ENCODE measurements at regions not wholly inside any gene's neighbourhood (a gene's known extent, or its start where the extent isn't known, plus 50 kb on each side); places are given as distances from the start of the nearest gene placed in this dataset.
"Not testable (repeated sequence)": the region's sequence is repeated elsewhere in the genome, so short reads cannot be mapped to it uniquely, and the experiment has no call there.

DNA sequence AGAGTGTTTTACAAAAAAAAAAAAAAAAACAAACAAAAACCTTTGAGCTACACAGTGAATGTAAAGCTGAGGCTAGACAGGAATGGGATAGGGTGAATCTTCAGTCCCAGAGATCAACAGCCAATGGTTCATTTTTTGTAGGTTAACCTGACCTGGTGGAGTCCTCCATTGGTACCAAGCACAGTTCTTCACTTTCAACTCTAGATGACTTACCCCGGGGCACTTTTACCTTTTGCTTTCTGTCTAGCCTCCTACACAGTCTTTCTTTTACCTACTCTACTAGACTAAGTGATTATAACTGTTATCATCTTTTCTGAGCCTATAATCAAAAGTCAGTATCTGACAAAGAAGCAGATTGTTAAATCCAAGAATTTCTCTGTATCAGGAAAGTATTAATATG, 50.9 kb downstream of the ANXA2R start:
- TF ChIP-seq, protein P1, sequence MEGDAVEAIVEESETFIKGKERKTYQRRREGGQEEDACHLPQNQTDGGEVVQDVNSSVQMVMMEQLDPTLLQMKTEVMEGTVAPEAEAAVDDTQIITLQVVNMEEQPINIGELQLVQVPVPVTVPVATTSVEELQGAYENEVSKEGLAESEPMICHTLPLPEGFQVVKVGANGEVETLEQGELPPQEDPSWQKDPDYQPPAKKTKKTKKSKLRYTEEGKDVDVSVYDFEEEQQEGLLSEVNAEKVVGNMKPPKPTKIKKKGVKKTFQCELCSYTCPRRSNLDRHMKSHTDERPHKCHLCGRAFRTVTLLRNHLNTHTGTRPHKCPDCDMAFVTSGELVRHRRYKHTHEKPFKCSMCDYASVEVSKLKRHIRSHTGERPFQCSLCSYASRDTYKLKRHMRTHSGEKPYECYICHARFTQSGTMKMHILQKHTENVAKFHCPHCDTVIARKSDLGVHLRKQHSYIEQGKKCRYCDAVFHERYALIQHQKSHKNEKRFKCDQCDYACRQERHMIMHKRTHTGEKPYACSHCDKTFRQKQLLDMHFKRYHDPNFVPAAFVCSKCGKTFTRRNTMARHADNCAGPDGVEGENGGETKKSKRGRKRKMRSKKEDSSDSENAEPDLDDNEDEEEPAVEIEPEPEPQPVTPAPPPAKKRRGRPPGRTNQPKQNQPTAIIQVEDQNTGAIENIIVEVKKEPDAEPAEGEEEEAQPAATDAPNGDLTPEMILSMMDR (IDR thresholded peaks at IDR 0.05; ENCODE audit: low read length, missing control alignments): no peak
- H3K4me3 ChIP-seq (replicated peaks; ENCODE audit: low read depth, low read length): peak overlapping the region; percentile 34
- DNase-seq (ENCODE audit: low read depth): no peak

DNA sequence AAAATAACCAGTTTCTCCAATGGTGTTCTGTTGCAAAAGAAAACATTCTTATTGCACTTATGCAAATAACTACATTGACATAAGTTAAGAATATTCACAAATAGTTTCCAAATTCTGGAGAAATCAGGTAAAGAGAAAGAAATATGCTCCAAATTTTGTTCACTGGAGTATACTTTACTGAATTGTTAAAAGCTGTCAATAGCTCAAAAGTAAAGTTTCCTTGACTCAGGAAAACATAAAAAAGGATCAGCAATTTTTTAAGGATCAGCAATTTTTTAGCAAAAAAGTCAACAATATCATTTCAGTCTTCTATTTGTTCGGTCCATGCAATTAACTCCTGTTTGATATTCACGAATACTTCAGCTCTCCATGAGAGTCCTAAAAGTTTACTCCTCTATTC, 51.6 kb downstream of the ANXA2R start:
- peak overlapping the region; percentile 34 for H3K4me3 ChIP-seq (replicated peaks; ENCODE audit: low read depth, low read length)
- TF ChIP-seq, protein P1 (IDR thresholded peaks at IDR 0.05; ENCODE audit: low read length, missing control alignments): no peak
- DNase-seq (ENCODE audit: low read depth): no peak

DNA sequence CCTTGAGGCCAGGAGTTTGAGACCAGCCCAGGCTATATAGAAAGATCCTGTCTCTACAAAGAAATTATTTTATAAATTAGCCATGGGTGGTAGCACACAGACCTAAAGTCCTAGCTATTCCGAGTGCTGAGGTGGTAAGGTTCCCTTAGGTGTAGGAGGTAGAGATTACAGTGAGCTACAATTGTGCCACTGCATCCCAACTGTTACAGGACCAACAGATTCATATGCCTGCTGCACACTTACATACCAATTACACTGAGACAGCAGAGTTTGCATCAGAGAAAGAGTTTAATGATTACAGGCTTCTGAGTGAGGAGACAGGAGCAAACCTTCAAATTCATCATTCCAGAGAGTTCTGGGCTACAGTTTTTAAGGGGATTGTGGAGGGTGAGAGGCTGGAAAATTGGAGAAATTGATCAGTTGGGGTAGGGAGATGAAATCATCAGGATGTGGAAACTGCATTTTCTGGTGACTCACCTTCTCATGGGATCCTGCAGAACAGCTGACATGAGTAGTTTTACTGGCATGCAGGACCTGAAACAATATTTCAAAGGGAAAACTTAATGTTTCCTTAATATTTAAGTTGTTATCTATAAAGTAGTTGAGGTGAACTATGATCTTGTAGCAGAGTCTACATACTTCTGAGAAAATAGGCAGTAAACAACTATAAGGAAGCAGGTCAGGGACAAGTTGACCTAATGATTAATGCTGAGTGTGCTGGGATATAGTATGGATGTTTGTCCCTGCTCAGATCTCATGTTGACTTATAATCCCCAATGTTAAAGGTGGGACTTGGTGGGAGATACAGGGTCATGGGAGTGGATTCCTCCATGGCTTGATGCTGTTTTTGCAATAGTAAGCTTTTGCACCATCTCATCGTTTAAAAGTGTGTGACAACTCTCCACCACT, 54.7 kb downstream of the ANXA2R start:
- no peak overlapping the region for H3K4me3 ChIP-seq (replicated peaks; ENCODE audit: low read depth, low read length)
- DNase-seq (ENCODE audit: low read depth): peak; percentile 76
- TF ChIP-seq, protein P1 (IDR thresholded peaks at IDR 0.05; ENCODE audit: low read length, missing control alignments): no peak

DNA sequence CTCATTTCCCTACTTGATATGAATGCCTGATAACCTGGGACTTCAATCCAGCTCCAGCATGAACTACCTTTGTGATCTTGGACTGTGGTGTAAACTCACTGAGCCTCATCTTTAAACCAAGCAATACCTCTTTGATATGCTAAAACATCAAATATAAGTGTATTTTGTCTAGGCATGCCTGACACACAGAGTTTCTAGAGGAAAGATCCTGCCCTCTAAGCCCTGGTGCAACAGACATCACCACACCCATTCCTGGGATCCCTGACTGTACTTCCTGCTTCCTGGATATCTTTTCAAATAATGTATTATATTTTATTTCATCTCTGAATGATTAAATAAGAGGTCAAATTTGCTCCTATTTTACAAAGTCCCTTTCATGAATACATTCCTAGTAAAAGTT, 55.8 kb downstream of the ANXA2R start:
- TF ChIP-seq, protein P1 (IDR thresholded peaks at IDR 0.05; ENCODE audit: low read length, missing control alignments): no peak
- H3K4me3 ChIP-seq (replicated peaks; ENCODE audit: low read depth, low read length): no peak overlapping the region
- DNase-seq (ENCODE audit: low read depth): no peak

DNA sequence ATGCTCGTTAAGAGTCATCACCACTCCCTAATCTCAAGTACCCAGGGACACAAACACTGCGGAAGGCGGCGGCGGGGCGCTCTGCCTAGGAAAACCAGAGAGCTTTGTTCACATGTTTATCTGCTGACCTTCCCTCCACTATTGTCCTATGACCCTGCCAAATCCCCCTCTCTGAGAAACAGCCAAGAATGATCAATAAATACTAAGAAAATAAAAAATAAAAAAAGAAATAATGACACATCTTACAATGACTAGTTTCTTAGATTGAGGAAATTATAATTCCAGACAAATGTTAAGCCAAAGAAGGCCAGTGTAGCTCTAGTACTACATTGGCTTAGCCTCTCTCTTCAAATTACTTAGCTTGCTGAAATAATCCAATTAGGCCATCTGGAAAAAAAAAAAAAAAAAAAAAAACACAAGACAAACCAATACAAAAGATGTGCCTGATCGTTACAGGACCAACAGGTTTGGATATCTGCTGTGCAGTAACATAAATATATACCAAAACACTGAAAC, 58.0 kb downstream of the ANXA2R start:
- DNase-seq (ENCODE audit: low read depth): no peak
- TF ChIP-seq, protein P1 (IDR thresholded peaks at IDR 0.05; ENCODE audit: low read length, missing control alignments): no peak
- no peak overlapping the region for H3K4me3 ChIP-seq (replicated peaks; ENCODE audit: low read depth, low read length)

DNA sequence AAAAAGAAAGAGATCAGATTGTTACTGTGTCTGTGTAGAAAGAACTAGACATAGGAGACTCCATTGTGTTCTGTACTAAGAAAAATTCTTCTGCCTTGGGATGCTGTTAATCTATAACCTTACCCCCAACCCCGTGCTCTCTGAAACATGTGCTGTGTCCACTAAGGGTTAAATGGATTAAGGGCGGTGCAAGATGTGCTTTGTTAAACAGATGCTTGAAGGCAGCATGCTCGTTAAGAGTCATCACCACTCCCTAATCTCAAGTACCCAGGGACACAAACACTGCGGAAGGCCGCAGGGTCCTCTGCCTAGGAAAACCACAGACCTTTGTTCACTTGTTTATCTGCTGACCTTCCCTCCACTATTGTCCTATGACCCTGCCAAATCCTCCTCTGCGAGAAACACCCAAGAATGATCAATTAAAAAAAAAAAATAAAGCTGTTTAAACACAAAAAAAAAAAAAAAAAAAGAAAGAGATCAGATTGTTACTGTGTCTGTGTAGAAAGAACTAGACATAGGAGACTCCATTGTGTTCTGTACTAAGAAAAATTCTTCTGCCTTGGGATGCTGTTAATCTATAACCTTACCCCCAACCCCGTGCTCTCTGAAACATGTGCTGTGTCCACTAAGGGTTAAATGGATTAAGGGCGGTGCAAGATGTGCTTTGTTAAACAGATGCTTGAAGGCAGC, 58.6 kb downstream of the ANXA2R start:
- not testable (repeated sequence) for DNase-seq (ENCODE audit: low read depth); H3K4me3 ChIP-seq (replicated peaks; ENCODE audit: low read depth, low read length)

DNA sequence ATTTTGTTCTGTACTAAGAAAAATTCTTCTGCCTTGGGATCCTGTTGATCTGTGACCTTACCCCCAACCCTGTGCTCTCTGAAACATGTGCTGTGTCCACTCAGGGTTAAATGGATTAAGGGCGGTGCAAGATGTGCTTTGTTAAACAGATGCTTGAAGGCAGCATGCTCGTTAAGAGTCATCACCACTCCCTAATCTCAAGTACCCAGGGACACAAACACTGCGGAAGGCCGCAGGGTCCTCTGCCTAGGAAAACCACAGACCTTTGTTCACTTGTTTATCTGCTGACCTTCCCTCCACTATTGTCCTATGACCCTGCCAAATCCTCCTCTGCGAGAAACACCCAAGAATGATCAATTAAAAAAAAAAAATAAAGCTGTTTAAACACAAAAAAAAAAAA, 59.1 kb downstream of the ANXA2R start:
- DNase-seq (ENCODE audit: low read depth); H3K4me3 ChIP-seq (replicated peaks; ENCODE audit: low read depth, low read length): not testable (repeated sequence)

DNA sequence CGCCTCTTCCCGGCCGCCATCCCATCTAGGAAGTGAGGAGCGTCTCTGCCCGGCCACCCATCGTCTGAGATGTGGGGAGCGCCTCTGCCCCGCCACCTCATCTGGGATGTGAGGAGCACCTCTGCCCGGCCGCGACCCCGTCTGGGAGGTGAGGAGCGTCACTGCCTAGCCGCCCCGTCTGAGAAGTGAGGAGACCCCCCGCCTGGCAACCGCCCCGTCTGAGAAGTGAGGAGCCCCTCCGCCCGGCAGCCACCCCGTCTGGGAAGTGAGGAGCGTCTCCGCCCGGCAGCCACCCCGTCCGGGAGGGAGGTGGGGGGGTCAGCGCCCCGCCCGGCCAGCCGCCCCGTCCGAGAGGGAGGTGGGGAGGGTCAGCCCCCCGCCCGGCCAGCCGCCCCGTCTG, 59.7 kb downstream of the ANXA2R start:
- not testable (repeated sequence) for H3K4me3 ChIP-seq (replicated peaks; ENCODE audit: low read depth, low read length); DNase-seq (ENCODE audit: low read depth)

DNA sequence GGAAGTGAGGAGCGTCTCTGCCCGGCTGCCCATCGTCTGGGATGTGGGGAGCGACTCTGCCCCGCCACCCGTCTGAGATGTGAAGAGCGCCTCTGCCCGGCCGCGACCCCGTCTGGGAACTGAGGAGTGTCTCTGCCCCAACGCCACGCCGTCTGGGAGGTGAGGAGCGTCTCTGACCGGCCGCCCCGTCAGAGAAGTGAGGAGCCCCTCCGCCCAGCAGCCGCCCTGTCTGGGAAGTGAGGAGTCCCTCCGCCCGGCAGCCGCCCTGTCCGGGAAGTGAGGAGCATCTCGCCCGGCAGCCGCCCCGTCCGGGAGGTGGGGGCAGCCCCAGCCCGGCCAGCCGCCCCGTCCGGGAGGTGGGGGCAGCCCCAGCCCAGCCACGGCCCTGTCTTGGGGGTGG, 60.9 kb downstream of the ANXA2R start:
- DNase-seq (ENCODE audit: low read depth); H3K4me3 ChIP-seq (replicated peaks; ENCODE audit: low read depth, low read length): not testable (repeated sequence)

Measured in fibroblast of pulmonary artery (primary cell).